Astrocyte (in vitro differentiated cells and primary cell): ENCODE measurements at regions not wholly inside any gene's neighbourhood (a gene's known extent, or its start where the extent isn't known, plus 50 kb on each side); places are given as distances from the start of the nearest gene placed in this dataset.

Experiments used
- CTCF ChIP-seq: IDR thresholded peaks from 2 replicates; pipeline ENCODE4 v1.5.1; 2011; ENCODE audit warnings: low read depth, mild to moderate bottlenecking, inconsistent platforms, low read length, moderate library complexity; ENCODE audit not compliant: insufficient read depth
- EZH2 ChIP-seq: IDR thresholded peaks from 2 replicates; pipeline ENCODE4 v1.6.1; 2012; ENCODE audit warnings: mild to moderate bottlenecking, low read length, inconsistent platforms; ENCODE audit not compliant: insufficient read depth

DNA sequence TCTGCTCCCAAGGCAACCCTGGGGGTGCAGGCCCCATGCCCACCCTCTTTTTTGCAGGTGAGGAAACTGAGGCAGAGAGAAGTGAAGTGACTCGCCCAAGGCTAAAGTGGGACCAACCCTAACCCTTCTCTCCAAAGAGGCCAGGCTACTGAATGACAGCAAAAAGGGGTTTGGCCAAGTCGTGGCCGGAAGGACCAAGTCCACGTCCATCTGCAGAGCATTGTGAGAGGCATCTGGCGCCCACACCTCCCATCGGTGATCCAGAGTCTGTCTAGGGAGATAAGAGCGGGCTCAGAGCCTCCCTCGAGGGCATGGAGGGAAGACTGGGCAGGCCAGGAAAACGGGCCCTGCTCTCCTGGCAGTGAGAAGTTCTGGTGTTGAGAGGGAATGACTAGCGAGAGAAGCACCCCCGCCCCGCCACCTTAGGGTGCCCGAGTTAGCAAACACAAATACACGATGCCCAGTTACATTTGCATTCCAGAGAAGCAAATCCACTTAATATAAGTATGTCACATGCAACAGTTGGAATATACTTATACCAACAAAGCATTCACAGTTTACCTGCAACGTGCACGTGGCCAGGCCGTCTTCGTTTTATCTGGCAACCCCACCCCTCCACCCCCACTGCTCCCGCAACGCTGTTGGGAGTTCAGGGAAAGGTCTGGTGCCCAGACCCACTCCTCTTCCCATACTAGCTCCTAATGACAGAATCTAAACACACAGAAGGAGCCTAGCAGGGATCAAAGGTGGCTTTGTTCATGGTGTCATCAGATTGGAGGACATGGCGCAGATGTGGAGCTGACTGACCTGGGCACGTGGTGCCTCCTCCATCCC is 124.9 kb downstream of the OAT start:
- TF ChIP-seq CTCF: no peak
- no peak for TF ChIP-seq EZH2
